ENCODE measurements at regions not wholly inside any gene's neighbourhood (a gene's known extent, or its start where the extent isn't known, plus 50 kb on each side); places are given as distances from the start of the nearest gene placed in this dataset.

GRCh38 chr13:99123101-99124045, 77.3 kb upstream of the UBAC2 start:
- Histone ChIP-seq H3K4me3 (ENCODE audit: low read length) (no peak overlapping the region), H3K36me3 (ENCODE audit: control insufficient read depth, insufficient read depth, low read length) (no peaks in the 10 kb centered on the region), H3K9me3 (ENCODE audit: control insufficient read depth, insufficient read depth, low read length) (no peaks in the 10 kb centered on the region), H3K4me1 (ENCODE audit: control insufficient read depth, insufficient read depth, low read length) (no peaks in the 10 kb centered on the region), H3K27ac (ENCODE audit: low read length) (no peak overlapping the region), H3K27me3 (ENCODE audit: control insufficient read depth, insufficient read depth, low read length) (peaks cover 2% of the 10 kb centered on the region; the same call in 1 of the 2 replicates)
- WGBS (ENCODE audit: insufficient coverage, insufficient read length), result no CpG with 5 or more reads among the region's 14 CpGs
- DNase-seq (ENCODE audit: low read depth, low spot score), result no peak

- no peak for DNase-seq (ENCODE audit: low read depth, low spot score)
- Histone ChIP-seq H3K36me3 (ENCODE audit: control insufficient read depth, insufficient read depth, low read length) (no peaks in the 10 kb centered on the region), H3K4me1 (ENCODE audit: control insufficient read depth, insufficient read depth, low read length) (no peaks in the 10 kb centered on the region), H3K4me3 (ENCODE audit: low read length) (no peak overlapping the region), H3K27me3 (ENCODE audit: control insufficient read depth, insufficient read depth, low read length) (peaks cover 2% of the 10 kb centered on the region; the same call in 1 of the 2 replicates), H3K27ac (ENCODE audit: low read length) (no peak overlapping the region), H3K9me3 (ENCODE audit: control insufficient read depth, insufficient read depth, low read length) (no peaks in the 10 kb centered on the region)
- WGBS (ENCODE audit: insufficient coverage, insufficient read length), result no CpG with 5 or more reads among the region's 1 CpG
These were observed 76.6 kb upstream of the UBAC2 start for GRCh38 chr13:99124046-99124400.

- Histone ChIP-seq H3K9me3 (ENCODE audit: control insufficient read depth, insufficient read depth, low read length) (no peaks in the 10 kb centered on the region), H3K4me3 (ENCODE audit: low read length) (no peak overlapping the region), H3K36me3 (ENCODE audit: control insufficient read depth, insufficient read depth, low read length) (no peaks in the 10 kb centered on the region), H3K4me1 (ENCODE audit: control insufficient read depth, insufficient read depth, low read length) (no peaks in the 10 kb centered on the region), H3K27ac (ENCODE audit: low read length) (no peak overlapping the region), H3K27me3 (ENCODE audit: control insufficient read depth, insufficient read depth, low read length) (peaks cover 2% of the 10 kb centered on the region; the same call in 1 of the 2 replicates)
- no CpG with 5 or more reads among the region's 9 CpGs for WGBS (ENCODE audit: insufficient coverage, insufficient read length)
- no peak for DNase-seq (ENCODE audit: low read depth, low spot score)
These were observed 75.8 kb upstream of the UBAC2 start for GRCh38 chr13:99124794-99125316.

GRCh38 chr13:99125326-99125915, 75.2 kb upstream of the UBAC2 start:
- H3K4me3 ChIP-seq (ENCODE audit: low read length), result no peak overlapping the region
- no peak overlapping the region for H3K27ac ChIP-seq (ENCODE audit: low read length)
- peaks cover 2% of the 10 kb centered on the region; the same call in 1 of the 2 replicates for H3K27me3 ChIP-seq (ENCODE audit: control insufficient read depth, insufficient read depth, low read length)
- no peak for DNase-seq (ENCODE audit: low read depth, low spot score)
- no peaks in the 10 kb centered on the region for H3K9me3 ChIP-seq (ENCODE audit: control insufficient read depth, insufficient read depth, low read length)
- WGBS (ENCODE audit: insufficient coverage, insufficient read length), result no CpG with 5 or more reads among the region's 9 CpGs
- no peaks in the 10 kb centered on the region for H3K4me1 ChIP-seq (ENCODE audit: control insufficient read depth, insufficient read depth, low read length)
- no peaks in the 10 kb centered on the region for H3K36me3 ChIP-seq (ENCODE audit: control insufficient read depth, insufficient read depth, low read length)

GRCh38 chr13:99126821-99127220, 73.8 kb upstream of the UBAC2 start:
- no CpG with 5 or more reads among the region's 2 CpGs for WGBS (ENCODE audit: insufficient coverage, insufficient read length)
- H3K27ac ChIP-seq (ENCODE audit: low read length), result no peak overlapping the region
- no peak for DNase-seq (ENCODE audit: low read depth, low spot score)
- H3K4me3 ChIP-seq (ENCODE audit: low read length), result no peak overlapping the region
- no peaks in the 10 kb centered on the region for H3K4me1 ChIP-seq (ENCODE audit: control insufficient read depth, insufficient read depth, low read length)
- no peaks in the 10 kb centered on the region for H3K9me3 ChIP-seq (ENCODE audit: control insufficient read depth, insufficient read depth, low read length)
- H3K36me3 ChIP-seq (ENCODE audit: control insufficient read depth, insufficient read depth, low read length), result no peaks in the 10 kb centered on the region
- peaks cover 2% of the 10 kb centered on the region; the same call in 1 of the 2 replicates for H3K27me3 ChIP-seq (ENCODE audit: control insufficient read depth, insufficient read depth, low read length)

- Histone ChIP-seq H3K27ac (ENCODE audit: low read length) (no peak overlapping the region), H3K36me3 (ENCODE audit: control insufficient read depth, insufficient read depth, low read length) (no peaks in the 10 kb centered on the region), H3K9me3 (ENCODE audit: control insufficient read depth, insufficient read depth, low read length) (no peaks in the 10 kb centered on the region), H3K27me3 (ENCODE audit: control insufficient read depth, insufficient read depth, low read length) (no peaks in the 10 kb centered on the region), H3K4me1 (ENCODE audit: control insufficient read depth, insufficient read depth, low read length) (no peaks in the 10 kb centered on the region), H3K4me3 (ENCODE audit: low read length) (no peak overlapping the region)
- DNase-seq (ENCODE audit: low read depth, low spot score), result no peak
- WGBS (ENCODE audit: insufficient coverage, insufficient read length), result no CpG with 5 or more reads among the region's 2 CpGs
These were observed 71.6 kb upstream of the UBAC2 start for GRCh38 chr13:99129050-99129449.

- H3K36me3 ChIP-seq (ENCODE audit: control insufficient read depth, insufficient read depth, low read length), result no peaks in the 10 kb centered on the region
- DNase-seq (ENCODE audit: low read depth, low spot score), result no peak
These were observed 70.7 kb upstream of the UBAC2 start for GRCh38 chr13:99129951-99130350.

GRCh38 chr13:99131410-99131809, 69.2 kb upstream of the UBAC2 start:
- no peaks in the 10 kb centered on the region for H3K9me3 ChIP-seq (ENCODE audit: control insufficient read depth, insufficient read depth, low read length)
- no peak overlapping the region for H3K4me3 ChIP-seq (ENCODE audit: low read length)
- WGBS (ENCODE audit: insufficient coverage, insufficient read length), result no CpG with 5 or more reads among the region's 4 CpGs
- H3K27ac ChIP-seq (ENCODE audit: low read length), result no peak overlapping the region
- no peaks in the 10 kb centered on the region; the same call in 1 of the 2 replicates for H3K36me3 ChIP-seq (ENCODE audit: control insufficient read depth, insufficient read depth, low read length)
- H3K4me1 ChIP-seq (ENCODE audit: control insufficient read depth, insufficient read depth, low read length), result no peaks in the 10 kb centered on the region
- no peak for DNase-seq (ENCODE audit: low read depth, low spot score)
- H3K27me3 ChIP-seq (ENCODE audit: control insufficient read depth, insufficient read depth, low read length), result no peaks in the 10 kb centered on the region

More at GRCh38 chr13:99129951-99130350, 70.7 kb upstream of the UBAC2 start:
- Histone ChIP-seq H3K9me3 (ENCODE audit: control insufficient read depth, insufficient read depth, low read length) (no peaks in the 10 kb centered on the region), H3K4me3 (ENCODE audit: low read length) (no peak overlapping the region), H3K27ac (ENCODE audit: low read length) (no peak overlapping the region), H3K27me3 (ENCODE audit: control insufficient read depth, insufficient read depth, low read length) (no peaks in the 10 kb centered on the region), H3K4me1 (ENCODE audit: control insufficient read depth, insufficient read depth, low read length) (no peaks in the 10 kb centered on the region)
- no CpG with 5 or more reads among the region's 7 CpGs for WGBS (ENCODE audit: insufficient coverage, insufficient read length)

- Histone ChIP-seq H3K36me3 (ENCODE audit: control insufficient read depth, insufficient read depth, low read length) (no peaks in the 10 kb centered on the region; the same call in 1 of the 2 replicates), H3K4me3 (ENCODE audit: low read length) (no peak overlapping the region), H3K4me1 (ENCODE audit: control insufficient read depth, insufficient read depth, low read length) (no peaks in the 10 kb centered on the region), H3K27me3 (ENCODE audit: control insufficient read depth, insufficient read depth, low read length) (no peaks in the 10 kb centered on the region), H3K27ac (ENCODE audit: low read length) (no peak overlapping the region), H3K9me3 (ENCODE audit: control insufficient read depth, insufficient read depth, low read length) (no peaks in the 10 kb centered on the region)
- DNase-seq (ENCODE audit: low read depth, low spot score), result no peak
These were observed 68.3 kb upstream of the UBAC2 start for GRCh38 chr13:99132295-99132835.

- Histone ChIP-seq H3K4me1 (ENCODE audit: control insufficient read depth, insufficient read depth, low read length) (no peaks in the 10 kb centered on the region), H3K27me3 (ENCODE audit: control insufficient read depth, insufficient read depth, low read length) (no peaks in the 10 kb centered on the region), H3K9me3 (ENCODE audit: control insufficient read depth, insufficient read depth, low read length) (no peaks in the 10 kb centered on the region), H3K27ac (ENCODE audit: low read length) (no peak overlapping the region), H3K36me3 (ENCODE audit: control insufficient read depth, insufficient read depth, low read length) (no peaks in the 10 kb centered on the region; the same call in 1 of the 2 replicates), H3K4me3 (ENCODE audit: low read length) (no peak overlapping the region)
- DNase-seq (ENCODE audit: low read depth, low spot score), result no peak
- no CpG with 5 or more reads among the region's 1 CpG for WGBS (ENCODE audit: insufficient coverage, insufficient read length)
These were observed 67.4 kb upstream of the UBAC2 start for GRCh38 chr13:99133230-99133629.
